ENCODE measurements at regions not wholly inside any gene's neighbourhood (a gene's known extent, or its start where the extent isn't known, plus 50 kb on each side); places are given as distances from the start of the nearest gene placed in this dataset.

DNA sequence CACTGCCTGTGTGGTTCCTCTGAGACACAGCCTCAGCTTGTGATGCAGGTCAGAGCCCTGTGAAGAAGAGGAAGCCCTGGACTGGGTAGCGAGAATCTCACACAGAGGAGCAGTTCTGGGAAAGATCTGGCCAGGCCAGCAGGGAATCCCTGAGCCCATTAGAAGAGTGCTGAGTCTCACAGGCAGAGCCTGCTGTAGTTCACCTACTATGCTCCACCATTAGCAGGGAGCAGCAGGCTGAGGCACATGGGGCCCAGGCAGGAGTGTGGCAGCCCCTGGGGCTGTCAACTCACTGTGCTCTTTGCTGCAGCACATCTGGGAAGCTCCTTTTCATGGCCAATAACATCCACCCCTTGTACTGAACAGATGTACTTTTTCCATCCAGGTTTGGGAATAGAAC, 146.8 kb upstream of the B3GAT2 start:
- Histone ChIP-seq H3K4me1 (replicated peaks in 1 of 4; ENCODE audit: control insufficient read depth in 3 of 4, insufficient read depth in 4 of 4, low read length in 3 of 4) (no peaks in the 10 kb centered on the region; a peak in 1 of 7 replicates), H3K18ac (ENCODE audit: extremely low read depth, low read length) (no peak overlapping the region), H2AK5ac (ENCODE audit: low read depth, low read length) (no peak overlapping the region), H3K4ac (replicated peaks; ENCODE audit: insufficient read length, low read depth, low read length) (no peak overlapping the region), H4K91ac (replicated peaks; ENCODE audit: insufficient read length, low read length) (no peak overlapping the region), H3K9me3 (ENCODE audit: insufficient read depth in 2 of 2, low read depth in 1 of 2, low read length in 1 of 2) (no peaks in the 10 kb centered on the region), H3K4me3 (ENCODE audit: extremely low read depth in 1 of 4, insufficient read depth in 2 of 4, low read depth in 3 of 4, low read length in 4 of 4) (no peak overlapping the region), H3K23ac (ENCODE audit: insufficient read length) (no peak overlapping the region), H2BK5ac (ENCODE audit: low read depth, low read length) (no peak overlapping the region), H2BK15ac (ENCODE audit: low read length) (no peak overlapping the region), H3K79me2 (ENCODE audit: control insufficient read depth in 1 of 2, insufficient read depth in 2 of 2, low read length in 2 of 2) (no peaks in the 10 kb centered on the region), H3K23me2 (ENCODE audit: low read depth, low read length) (no peaks in the 10 kb centered on the region), H3K79me1 (ENCODE audit: low read depth, low read length) (no peaks in the 10 kb centered on the region), H2BK120ac (replicated peaks; ENCODE audit: low read depth, low read length) (no peak overlapping the region), H2BK12ac (ENCODE audit: low read depth, low read length) (no peak overlapping the region), H4K20me1 (replicated peaks in 1 of 2; ENCODE audit: control insufficient read depth in 1 of 2, insufficient read depth in 2 of 2, low read length in 2 of 2) (no peaks in the 10 kb centered on the region), H2BK20ac (ENCODE audit: low read length) (no peak overlapping the region), H2AFZ (ENCODE audit: low read length) (no peak overlapping the region), H3K36me3 (ENCODE audit: control insufficient read depth in 2 of 4, insufficient read depth in 4 of 4, low read length in 3 of 4) (no peaks in the 10 kb centered on the region), H3K4me2 (ENCODE audit: insufficient read depth in 1 of 2, low read depth in 2 of 2, low read length in 2 of 2) (no peak overlapping the region), H3K9ac (replicated peaks in 1 of 4; ENCODE audit: extremely low read depth in 1 of 4, low read depth in 3 of 4, low read length in 3 of 4) (no peak overlapping the region), H4K8ac (ENCODE audit: extremely low read depth, insufficient read depth, low read length) (no peak overlapping the region), H3K14ac (ENCODE audit: insufficient read length) (no peak overlapping the region), H3K27ac (ENCODE audit: low read depth, low read length) (no peak overlapping the region), H3K27me3 (replicated peaks in 1 of 4; ENCODE audit: control insufficient read depth in 3 of 4, extremely low read depth in 1 of 4, insufficient read depth in 3 of 4, low read length in 3 of 4) (0 out of 7 replicates have a peak, but pooled peaks cover 0 to 2% (median 0%) of the 10 kb centered on the region in 4 experiments), H3K56ac (replicated peaks; ENCODE audit: insufficient read length, low read depth, low read length) (no peak overlapping the region), H4K5ac (ENCODE audit: insufficient read length, low read depth, low read length) (no peak overlapping the region)
- ChIA-PET POLR2A (ENCODE audit: partially characterized antibody) (no interaction called here), CTCF (ENCODE audit: partially characterized antibody) (interaction anchor here (1.1 kb wide), 1 partner anchor 89 kb away, joined by 4 read pairs; no protein-coding TSS in a partner anchor)
- FAIRE-seq: no peak
- WGBS, 2 experiments (ENCODE audit: extremely low coverage in 1 of 2, insufficient coverage in 1 of 2, insufficient read length in 1 of 2, insufficient replicate concordance in 2 of 2, low coverage in 1 of 2, low lambda C conversion rate in 2 of 2, missing lambda C conversion rate in 1 of 2): 82% methylated on average over 1 of the region's 1 CpG; no CpG with 5 or more reads in 1 of the 2 experiments
- no peak for DNase-seq (ENCODE audit: low read depth in 1 of 2, low spot score in 2 of 2)
- TF ChIP-seq POLR2A (IDR thresholded peaks at IDR 0.05; ENCODE audit: control extremely low read depth in 1 of 2, low read depth in 2 of 2, low read length in 2 of 2) (no peak), SRF (IDR thresholded peaks at IDR 0.05; ENCODE audit: low read depth, low read length) (no peak), BRCA1 (IDR thresholded peaks at IDR 0.05; ENCODE audit: low read depth, low read length) (no peak), SP2 (IDR thresholded peaks at IDR 0.05; ENCODE audit: low read length) (no peak), JUN (IDR thresholded peaks at IDR 0.05; ENCODE audit: low read depth, low read length) (no peak), CHD1 (IDR thresholded peaks at IDR 0.05; ENCODE audit: low read depth, low read length) (no peak), ASH2L (IDR thresholded peaks at IDR 0.05; ENCODE audit: low read length) (no peak), TCF12 (IDR thresholded peaks at IDR 0.05; ENCODE audit: low read depth, low read length) (no peak), RXRA (IDR thresholded peaks at IDR 0.05; ENCODE audit: insufficient read depth, low read depth, low read length) (no peak), FOSL1 (IDR thresholded peaks at IDR 0.05; ENCODE audit: insufficient read depth, low read depth, low read length) (no peak), HDAC2 (IDR thresholded peaks at IDR 0.05; ENCODE audit: borderline replicate concordance in 1 of 2, low read depth in 2 of 2, low read length in 2 of 2) (no peak), JUND (IDR thresholded peaks at IDR 0.05; ENCODE audit: low read length) (no peak), KDM4A (IDR thresholded peaks at IDR 0.05; ENCODE audit: low read depth, low read length, severe bottlenecking) (no peak), CHD2 (IDR thresholded peaks at IDR 0.05; ENCODE audit: low read length) (no peak)
- TF ChIP-seq, protein P1, sequence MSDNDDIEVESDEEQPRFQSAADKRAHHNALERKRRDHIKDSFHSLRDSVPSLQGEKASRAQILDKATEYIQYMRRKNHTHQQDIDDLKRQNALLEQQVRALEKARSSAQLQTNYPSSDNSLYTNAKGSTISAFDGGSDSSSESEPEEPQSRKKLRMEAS (IDR thresholded peaks at IDR 0.05): no peak
- TF ChIP-seq, protein P2, sequence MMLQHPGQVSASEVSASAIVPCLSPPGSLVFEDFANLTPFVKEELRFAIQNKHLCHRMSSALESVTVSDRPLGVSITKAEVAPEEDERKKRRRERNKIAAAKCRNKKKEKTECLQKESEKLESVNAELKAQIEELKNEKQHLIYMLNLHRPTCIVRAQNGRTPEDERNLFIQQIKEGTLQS (IDR thresholded peaks at IDR 0.05; ENCODE audit: insufficient read depth, low read depth, low read length): no peak
